GM23248 (cell line): ENCODE measurements at regions not wholly inside any gene's neighbourhood (a gene's known extent, or its start where the extent isn't known, plus 50 kb on each side); places are given as distances from the start of the nearest gene placed in this dataset.
A peak's percentile ranks its signal among the peaks of the same experiment; 100 is the strongest.

Experiments
- DNase-seq: peaks from one replicate; pipeline ENCODE4 v3.0.0-alpha.2; 2015
- H2AFZ ChIP-seq: fragments of 200-600 bp; sonication (generic); 2 replicates; pipeline ENCODE4 v1.6.1; 2016; ENCODE audit warnings: antibody characterized with exemption
- H3F3A ChIP-seq: fragments of 200-600 bp; sonication (generic); 2 replicates; pipeline ENCODE4 v1.6.1; 2016; ENCODE audit warnings: mild to moderate bottlenecking, antibody characterized with exemption, mixed run types; ENCODE audit not compliant: insufficient read depth
- H3K27ac ChIP-seq: fragments of 200-600 bp; sonication (generic); 2 replicates; pipeline ENCODE4 v1.5.1; 2016; ENCODE audit warnings: mild to moderate bottlenecking
- H3K27me3 ChIP-seq: fragments of 200-600 bp; sonication (generic); replicated peaks from 2 replicates; pipeline ENCODE4 v1.6.1; 2016; ENCODE audit warnings: mild to moderate bottlenecking; ENCODE audit not compliant: insufficient read depth
- H3K36me3 ChIP-seq: fragments of 200-600 bp; sonication (generic); 2 replicates; pipeline ENCODE4 v1.6.1; 2016; ENCODE audit warnings: low read depth, mild to moderate bottlenecking
- H3K4me1 ChIP-seq: fragments of 200-600 bp; sonication (generic); 2 replicates; pipeline ENCODE4 v1.6.1; 2016; ENCODE audit warnings: mild to moderate bottlenecking; ENCODE audit not compliant: insufficient read depth
- H3K4me2 ChIP-seq: fragments of 200-600 bp; sonication (generic); one replicate; pipeline ENCODE4 v1.6.1; 2016; ENCODE audit warnings: mild to moderate bottlenecking; ENCODE audit not compliant: unreplicated experiment
- H3K4me3 ChIP-seq: fragments of 200-600 bp; sonication (generic); 2 replicates; pipeline ENCODE4 v1.5.1; 2016; ENCODE audit warnings: mild to moderate bottlenecking
- H3K79me2 ChIP-seq: fragments of 200-600 bp; sonication (generic); 2 replicates; pipeline ENCODE4 v1.6.1; 2016; ENCODE audit warnings: mild to moderate bottlenecking; ENCODE audit not compliant: insufficient read depth
- H3K9ac ChIP-seq: fragments of 200-600 bp; sonication (generic); 2 replicates; pipeline ENCODE4 v1.6.1; 2016; ENCODE audit warnings: mild to moderate bottlenecking
- H3K9me2 ChIP-seq: fragments of 200-600 bp; sonication (generic); 2 replicates; pipeline ENCODE4 v1.6.1; 2016; ENCODE audit warnings: mixed run types, mild to moderate bottlenecking, moderate library complexity; ENCODE audit not compliant: insufficient read depth
- H3K9me3 ChIP-seq: fragments of 200-600 bp; sonication (generic); one replicate; pipeline ENCODE4 v1.6.1; 2017; ENCODE audit warnings: low read depth
- H4K20me1 ChIP-seq: fragments of 200-600 bp; sonication (generic); 2 replicates; pipeline ENCODE4 v1.6.0; 2016; ENCODE audit not compliant: insufficient read depth
- EZH2 ChIP-seq: fragments of 200-600 bp; sonication (generic); IDR thresholded peaks from 2 replicates; pipeline ENCODE4 v1.6.1; 2018; ENCODE audit warnings: antibody characterized with exemption, mild to moderate bottlenecking; ENCODE audit not compliant: insufficient read depth, poor library complexity, severe bottlenecking
- EZH2phosphoT487 ChIP-seq: fragments of 200-600 bp; sonication (generic); IDR thresholded peaks from 2 replicates; pipeline ENCODE4 v1.6.1; 2018; ENCODE audit warnings: antibody characterized with exemption, moderate library complexity, mild to moderate bottlenecking, low read depth; ENCODE audit not compliant: insufficient read depth
- WGBS, 2 experiments: methylation state at CpG; one replicate each; pipeline ENCODE4 v1.1.6; 2015 to 2017; ENCODE audit warnings: low lambda C conversion rate in 2 of 2, low coverage in 1 of 2; ENCODE audit errors: missing lambda C conversion rate in 2 of 2; 5-methylcytosine and 5-hydroxymethylcytosine counted together
- in situ Hi-C: fragments of 300-500 bp; cut with MboI; formaldehyde crosslinking; loops from 2 replicates; pipeline ENCODE4 v1.15.0; 2020

GRCh38 chr6:114796576-114796975 lies 453.8 kb upstream of the HS3ST5 start:
- TF ChIP-seq EZH2 (no peak), EZH2phosphoT487 (no peak)
- H3K9me2 ChIP-seq, result no peaks in the 10 kb centered on the region
- WGBS, 2 experiments, result 27 to 42% methylated on average over 4 of the region's 4 CpGs
- no peaks in the 10 kb centered on the region for H3K4me1 ChIP-seq
- H3K4me2 ChIP-seq, result no peak overlapping the region
- H3K9me3 ChIP-seq, result no peaks in the 10 kb centered on the region
- H3K36me3 ChIP-seq, result no peaks in the 10 kb centered on the region
- no peak overlapping the region for H3K4me3 ChIP-seq
- H3K79me2 ChIP-seq, result no peaks in the 10 kb centered on the region
- no peak overlapping the region for H3K27ac ChIP-seq
- in situ Hi-C loops, result no loop called here
- H3K27me3 ChIP-seq, result no peaks in the 10 kb centered on the region
- no peaks in the 10 kb centered on the region for H4K20me1 ChIP-seq
- H3F3A ChIP-seq, result no peaks in the 10 kb centered on the region
- no peak for DNase-seq
- no peak overlapping the region for H2AFZ ChIP-seq
- H3K9ac ChIP-seq, result no peak overlapping the region

GRCh38 chr6:114793428-114793827 lies 450.6 kb upstream of the HS3ST5 start:
- no peak overlapping the region for H3K4me3 ChIP-seq
- no peaks in the 10 kb centered on the region for H3F3A ChIP-seq
- H3K27me3 ChIP-seq, result no peaks in the 10 kb centered on the region
- no peaks in the 10 kb centered on the region for H3K9me2 ChIP-seq
- no peak for DNase-seq
- H4K20me1 ChIP-seq, result no peaks in the 10 kb centered on the region
- H2AFZ ChIP-seq, result no peak overlapping the region
- H3K4me2 ChIP-seq, result no peak overlapping the region
- no peaks in the 10 kb centered on the region for H3K9me3 ChIP-seq
- H3K4me1 ChIP-seq, result no peaks in the 10 kb centered on the region
- TF ChIP-seq EZH2phosphoT487 (no peak), EZH2 (no peak)
- H3K79me2 ChIP-seq, result no peaks in the 10 kb centered on the region
- no peak overlapping the region for H3K9ac ChIP-seq
- no peaks in the 10 kb centered on the region for H3K36me3 ChIP-seq
- in situ Hi-C loops, result no loop called here
- H3K27ac ChIP-seq, result no peak overlapping the region

DNA sequence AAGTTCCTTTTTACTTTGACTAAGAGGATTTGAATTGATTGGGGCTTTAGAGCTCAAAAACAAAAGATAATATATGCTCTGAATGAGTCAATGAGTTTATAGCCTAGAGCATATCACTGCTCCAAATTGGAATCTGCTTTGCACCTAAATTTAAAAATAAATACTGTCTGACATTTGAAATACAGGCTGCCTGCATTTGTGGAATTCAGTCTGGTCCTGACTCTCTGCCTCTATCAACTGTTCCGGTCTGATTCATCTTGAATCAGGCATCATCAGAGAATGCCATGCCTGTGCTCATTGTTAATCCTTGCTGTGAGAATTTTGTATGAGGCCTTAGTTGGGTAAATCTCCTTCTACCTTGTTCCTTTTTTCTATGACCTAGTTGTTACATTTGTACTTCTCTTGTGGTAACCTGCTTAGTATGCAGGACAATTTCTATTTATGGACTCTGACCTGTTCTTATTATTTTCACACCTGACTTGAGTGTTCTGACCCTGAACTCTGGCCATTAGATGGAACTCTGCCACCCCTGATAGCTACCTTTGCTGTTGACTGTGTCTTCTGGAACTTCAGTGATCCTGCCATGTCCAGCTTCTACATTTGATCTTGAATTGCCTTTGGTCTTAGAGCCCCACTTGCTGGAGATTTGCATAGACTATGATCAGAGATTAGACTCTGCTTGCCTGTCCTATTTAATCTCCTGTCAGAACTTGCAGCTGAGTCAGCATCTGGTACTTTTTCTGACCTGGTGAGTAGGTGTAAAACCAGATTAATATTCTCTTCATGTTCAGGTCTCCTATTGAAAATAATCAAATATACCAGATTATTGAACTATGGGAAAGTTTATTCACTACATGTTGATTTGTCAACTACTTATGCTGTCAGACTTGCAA lies 442.7 kb upstream of the HS3ST5 start:
- H2AFZ ChIP-seq, result no peak overlapping the region
- no peaks in the 10 kb centered on the region for H4K20me1 ChIP-seq
- H3K27ac ChIP-seq, result no peak overlapping the region
- H3K27me3 ChIP-seq, result no peaks in the 10 kb centered on the region
- H3F3A ChIP-seq, result no peaks in the 10 kb centered on the region
- H3K9me2 ChIP-seq, result no peaks in the 10 kb centered on the region
- H3K9ac ChIP-seq, result no peak overlapping the region
- no peaks in the 10 kb centered on the region for H3K9me3 ChIP-seq
- H3K36me3 ChIP-seq, result no peaks in the 10 kb centered on the region
- TF ChIP-seq EZH2, result no peak
- TF ChIP-seq EZH2phosphoT487, result no peak
- H3K79me2 ChIP-seq, result no peaks in the 10 kb centered on the region
- no peaks in the 10 kb centered on the region for H3K4me1 ChIP-seq
- H3K4me2 ChIP-seq, result no peak overlapping the region
- DNase-seq, result no peak
- no peak overlapping the region for H3K4me3 ChIP-seq
- in situ Hi-C loops, result no loop called here
- WGBS, 2 experiments, result 57 to 59% methylated on average over 1 of the region's 1 CpG

DNA sequence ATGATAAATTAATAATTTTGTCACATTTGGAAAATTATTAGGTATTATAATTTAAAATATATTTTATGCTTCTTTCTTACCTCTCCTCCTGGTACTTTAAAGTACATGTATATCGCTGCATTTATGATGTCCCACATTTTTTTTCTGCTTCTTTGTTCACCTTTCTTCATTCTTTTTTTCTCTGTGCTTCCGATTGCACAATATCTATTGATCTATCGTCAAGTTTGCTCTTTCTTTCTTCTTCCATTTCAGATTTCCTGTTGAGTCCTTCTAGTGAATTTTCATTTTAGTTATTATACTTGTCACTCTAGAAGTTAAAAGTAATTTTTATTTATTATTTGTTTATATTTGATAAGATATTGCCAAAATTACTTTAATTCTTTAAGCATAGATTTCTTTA lies 441.0 kb upstream of the HS3ST5 start:
- no peak for DNase-seq
- 10 to 18% methylated on average over 3 of the region's 3 CpGs for WGBS, 2 experiments
- no peaks in the 10 kb centered on the region for H3K9me2 ChIP-seq

DNA sequence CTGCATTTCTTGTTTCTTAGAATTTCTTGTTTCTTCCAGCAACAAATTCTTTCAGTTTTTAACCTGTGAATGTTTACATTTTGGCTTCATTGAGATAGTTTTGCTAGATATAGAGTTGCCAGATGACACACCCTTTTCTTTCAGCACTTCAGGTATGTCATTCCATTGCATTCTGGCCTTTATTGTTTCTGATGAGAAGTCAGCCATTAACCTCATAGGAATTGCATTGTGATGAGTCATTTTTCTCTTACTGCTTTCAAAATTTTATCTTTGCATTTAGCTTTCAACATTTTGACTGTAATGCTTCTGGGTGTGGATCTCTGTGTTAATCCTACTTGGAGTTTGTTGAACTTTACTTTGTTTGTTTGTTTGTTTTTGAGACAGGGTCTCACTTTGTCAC lies 440.3 kb upstream of the HS3ST5 start:
- Histone ChIP-seq H3K9me2 (no peaks in the 10 kb centered on the region), H3K9me3 (no peaks in the 10 kb centered on the region), H4K20me1 (no peaks in the 10 kb centered on the region), H3K27me3 (no peaks in the 10 kb centered on the region), H3F3A (no peaks in the 10 kb centered on the region), H2AFZ (no peak overlapping the region), H3K4me2 (no peak overlapping the region), H3K4me1 (no peaks in the 10 kb centered on the region), H3K27ac (no peak overlapping the region), H3K9ac (no peak overlapping the region), H3K36me3 (no peaks in the 10 kb centered on the region), H3K4me3 (no peak overlapping the region), H3K79me2 (no peaks in the 10 kb centered on the region)
- peak; percentile 6 for DNase-seq
- no peak for TF ChIP-seq EZH2
- no peak for TF ChIP-seq EZH2phosphoT487
- in situ Hi-C loops, result no loop called here

More for the DNA sequence above, 441.0 kb upstream of the HS3ST5 start:
- Histone ChIP-seq H3K4me2 (no peak overlapping the region), H3K27ac (no peak overlapping the region), H3K79me2 (no peaks in the 10 kb centered on the region), H3K4me1 (no peaks in the 10 kb centered on the region), H3K9me3 (no peaks in the 10 kb centered on the region), H3K27me3 (no peaks in the 10 kb centered on the region), H2AFZ (no peak overlapping the region), H4K20me1 (no peaks in the 10 kb centered on the region), H3K36me3 (no peaks in the 10 kb centered on the region), H3K4me3 (no peak overlapping the region), H3K9ac (no peak overlapping the region), H3F3A (no peaks in the 10 kb centered on the region)
- in situ Hi-C loops, result no loop called here
- TF ChIP-seq EZH2 (no peak), EZH2phosphoT487 (no peak)
